HG03457 (cell line): ENCODE measurements at regions not wholly inside any gene's neighbourhood (a gene's known extent, or its start where the extent isn't known, plus 50 kb on each side); places are given as distances from the start of the nearest gene placed in this dataset.
A peak's percentile ranks its signal among the peaks of the same experiment; 100 is the strongest.
"Not testable (repeated sequence)": the region's sequence is repeated elsewhere in the genome, so short reads cannot be mapped to it uniquely, and the experiment has no call there.

Experiments used
- ATAC-seq: cut with Tn5 transposase; IDR thresholded peaks from one replicate; pipeline ENCODE4 v1.9.1; 2021; ENCODE audit warnings: moderate number of reproducible peaks; ENCODE audit not compliant: unreplicated experiment

DNA sequence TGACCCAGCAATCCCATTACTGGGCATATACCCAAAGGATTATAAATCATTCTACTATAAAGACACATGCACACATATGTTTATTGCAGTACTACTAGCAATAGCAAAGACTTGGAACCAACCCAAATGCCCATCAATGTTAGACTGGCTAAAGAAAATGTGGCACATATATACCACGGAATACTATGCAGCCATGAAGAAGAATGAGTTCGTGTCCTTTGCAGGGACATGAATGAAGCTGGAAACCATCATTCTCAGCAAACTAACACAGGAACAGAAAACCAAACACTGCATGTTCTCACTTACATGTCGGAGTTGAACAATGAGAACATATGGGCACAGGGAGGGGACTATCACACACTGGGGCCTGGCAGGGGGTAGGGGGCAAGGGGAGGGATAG, 183.0 kb downstream of the HACE1 start:
- not testable (repeated sequence) for ATAC-seq

DNA sequence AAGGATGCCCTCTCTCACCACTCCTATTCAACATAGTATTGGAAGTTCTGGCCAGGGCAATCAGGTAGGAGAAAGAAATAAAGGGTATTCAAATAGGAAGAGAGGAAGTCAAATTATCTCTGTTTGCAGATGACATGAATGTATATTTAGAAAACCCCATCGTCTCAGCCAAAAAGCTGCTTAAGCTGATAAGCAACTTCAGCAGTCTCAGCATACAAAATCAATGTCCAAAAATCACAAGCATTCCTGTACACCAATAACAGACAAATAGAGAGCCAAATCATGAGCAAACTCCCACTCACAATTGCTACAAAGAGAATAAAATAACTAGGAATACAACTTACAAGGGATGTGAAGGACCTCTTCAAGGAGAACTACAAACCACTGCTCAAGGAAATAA, 184.6 kb downstream of the HACE1 start:
- ATAC-seq: not testable (repeated sequence)

DNA sequence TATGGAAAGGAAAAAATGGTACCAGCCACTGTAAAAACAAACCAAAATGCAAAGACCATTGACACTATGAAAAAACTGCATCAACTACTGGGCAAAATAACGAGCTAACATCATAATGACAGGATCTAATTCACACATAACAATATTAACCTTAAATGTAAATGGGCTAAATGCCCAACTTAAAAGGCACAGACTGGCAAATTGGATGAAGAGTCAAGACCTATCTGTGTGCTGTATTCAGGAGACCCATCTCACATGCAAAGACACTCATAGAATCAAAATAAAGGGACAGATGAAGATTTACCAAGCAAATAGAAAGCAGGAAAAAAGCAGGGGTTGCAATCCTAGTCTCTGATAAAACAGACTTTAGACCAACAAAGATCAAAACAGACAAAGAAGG, 186.6 kb downstream of the HACE1 start:
- ATAC-seq: not testable (repeated sequence)

DNA sequence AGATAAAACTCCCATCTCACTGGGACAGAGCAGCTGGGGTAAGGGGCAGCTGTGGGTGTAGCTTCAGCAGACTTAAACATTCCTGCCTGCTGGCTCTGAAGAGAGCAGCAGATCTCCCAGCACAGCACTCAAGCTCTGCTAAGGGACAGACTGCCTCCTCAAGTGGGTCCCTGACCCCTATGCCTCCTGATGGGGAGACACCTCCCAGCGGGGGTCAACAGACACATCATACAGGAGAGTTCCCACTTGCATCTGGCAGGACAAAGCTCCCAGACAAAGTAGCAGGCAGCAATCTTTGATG, 188.2 kb downstream of the HACE1 start:
- ATAC-seq: not testable (repeated sequence)

DNA sequence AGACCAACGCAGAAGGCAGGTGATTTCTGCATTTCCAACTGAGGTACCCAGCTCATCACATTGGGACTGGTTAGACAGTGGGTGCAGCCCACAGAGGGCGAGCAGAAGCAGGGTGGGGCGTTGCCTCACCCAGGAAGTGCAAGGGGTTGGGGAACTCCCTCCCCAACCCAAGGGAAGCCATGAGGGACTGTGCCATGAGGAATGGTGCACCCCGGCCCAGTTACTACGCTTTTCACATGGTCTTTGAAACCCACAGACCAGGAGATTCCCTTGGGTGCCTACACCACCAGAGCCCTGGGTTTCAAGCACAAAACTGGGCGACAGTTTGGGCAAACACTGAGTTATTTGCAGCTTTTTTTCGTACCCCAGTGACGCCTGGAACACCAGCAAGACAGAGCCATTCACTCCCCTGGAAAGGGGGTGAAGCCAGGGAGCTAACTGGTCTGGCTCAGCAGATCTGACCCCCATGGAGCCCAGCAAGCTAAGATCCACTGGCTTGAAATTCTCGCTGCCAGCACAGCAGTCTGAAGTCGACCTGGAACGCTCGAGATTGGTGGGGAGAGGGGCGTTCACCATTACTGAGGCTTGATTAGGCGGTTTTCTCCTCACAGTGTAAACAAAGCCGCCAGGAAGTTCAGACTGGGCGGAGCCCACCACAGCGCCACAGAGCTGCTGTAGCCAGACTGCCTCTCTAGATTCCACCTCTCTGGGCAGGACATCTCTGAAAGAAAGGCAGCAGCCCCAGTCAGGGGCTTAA, 188.7 kb downstream of the HACE1 start:
- not testable (repeated sequence) for ATAC-seq

DNA sequence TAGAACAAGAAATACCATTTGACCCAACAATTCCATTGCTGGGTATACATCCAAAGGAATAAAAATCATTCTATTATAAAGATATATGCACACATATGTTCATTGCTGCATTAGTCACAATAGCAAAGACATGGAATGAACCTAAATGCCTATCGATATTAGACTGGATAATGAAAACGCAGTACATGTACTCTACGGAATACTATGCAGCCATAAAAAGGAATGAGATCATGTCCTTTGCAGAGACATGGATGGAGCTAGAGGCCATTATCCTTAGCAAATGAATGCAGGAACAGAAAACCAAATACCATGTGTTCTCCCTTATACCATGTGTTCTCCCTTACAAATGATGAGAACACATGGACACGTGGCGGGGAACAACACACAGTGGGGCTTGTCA, 190.2 kb downstream of the HACE1 start:
- no peak for ATAC-seq

DNA sequence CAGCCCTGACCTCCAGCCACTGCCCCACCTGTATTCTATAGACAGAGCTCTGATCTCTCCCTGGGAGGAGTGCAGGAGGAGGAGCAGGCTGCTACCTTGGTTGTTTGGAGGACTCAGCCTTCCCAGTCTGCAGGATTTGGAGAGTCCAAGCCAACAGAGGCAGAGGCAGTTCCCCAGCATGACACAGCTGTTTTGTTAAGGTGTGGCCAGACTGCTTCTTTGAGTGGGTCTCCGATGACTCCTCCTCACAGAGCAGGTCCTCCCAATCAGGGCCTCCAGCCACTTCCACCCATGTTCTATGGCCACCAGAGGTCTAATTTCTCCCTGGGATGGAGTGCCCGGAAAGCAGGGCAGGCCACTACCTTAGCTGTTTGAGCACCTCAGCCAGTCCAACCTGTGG, 203.5 kb downstream of the HACE1 start:
- ATAC-seq: no peak

DNA sequence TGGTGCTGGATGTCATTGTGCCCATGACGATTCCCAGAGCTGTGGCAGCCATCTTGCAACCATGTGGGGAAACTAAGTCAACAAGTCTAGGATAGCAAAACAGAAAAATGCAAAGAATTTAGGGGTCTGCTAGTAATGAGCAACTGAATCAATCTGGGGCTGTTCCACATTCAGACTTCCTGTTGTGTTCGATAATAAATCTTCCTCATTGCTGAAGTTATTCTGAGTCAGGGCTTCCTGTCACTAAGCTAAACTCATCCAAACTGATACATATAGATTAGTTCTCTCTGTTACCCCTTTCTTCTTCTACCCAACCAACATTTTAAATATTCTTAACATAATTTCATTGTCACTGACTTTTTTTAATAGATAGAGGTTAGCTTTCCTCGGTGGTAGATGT, 205.9 kb downstream of the HACE1 start:
- no peak for ATAC-seq

DNA sequence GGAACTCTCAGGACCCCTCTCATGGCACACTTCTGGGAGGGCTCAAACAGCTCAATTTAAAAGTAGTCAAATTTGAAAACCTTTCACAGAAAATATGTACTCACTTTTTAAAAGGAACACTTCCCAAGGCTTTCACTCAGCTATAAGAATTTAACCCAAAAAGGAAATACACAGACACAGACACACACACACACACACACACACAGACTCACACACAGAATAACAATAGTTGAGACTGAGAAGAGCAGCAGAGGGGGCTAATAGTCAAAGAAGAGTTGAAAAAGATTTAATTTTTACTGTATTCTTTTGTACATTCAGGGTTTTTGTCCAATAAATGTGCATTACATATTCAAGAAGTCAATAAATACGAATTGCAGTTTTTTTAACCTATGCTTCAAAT, 211.4 kb downstream of the HACE1 start:
- ATAC-seq: no peak

DNA sequence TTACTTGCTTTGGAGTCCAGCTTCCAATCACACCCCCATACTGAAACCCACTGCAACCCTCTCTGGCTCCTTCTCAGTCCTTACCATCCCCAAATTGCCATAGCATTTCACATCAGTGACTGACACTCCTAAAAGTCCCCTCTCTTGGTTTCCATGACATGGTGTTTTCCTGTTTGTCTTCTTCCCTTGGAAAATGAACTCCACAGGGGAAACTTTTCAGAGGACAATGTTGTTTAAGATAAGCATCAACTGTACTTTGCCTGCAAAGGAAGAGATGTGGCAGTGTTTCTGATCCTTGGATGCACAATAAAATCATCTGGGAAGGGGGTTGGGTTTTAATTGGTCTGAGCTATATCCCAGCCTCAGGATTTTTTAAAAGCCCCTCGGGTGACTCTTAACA, 214.9 kb downstream of the HACE1 start:
- no peak for ATAC-seq

DNA sequence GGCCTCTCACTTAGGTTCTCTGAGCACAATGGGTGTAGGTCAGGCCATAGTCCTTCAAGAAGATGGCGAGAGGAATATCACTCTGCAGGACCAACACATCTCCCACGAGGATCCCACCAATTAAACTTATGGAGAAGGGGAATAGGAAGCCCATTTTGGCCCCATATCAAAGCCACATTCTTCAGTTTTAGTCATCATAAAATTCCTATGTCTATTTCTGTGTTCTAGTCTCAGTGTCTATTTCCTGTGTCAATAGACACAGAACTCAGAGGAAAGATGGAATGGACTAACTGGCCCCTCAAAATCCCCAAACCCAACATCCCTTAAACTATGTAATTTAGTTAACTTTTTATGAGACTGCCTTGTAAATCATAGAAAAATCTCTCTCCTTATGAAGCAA, 216.8 kb downstream of the HACE1 start:
- no peak for ATAC-seq

DNA sequence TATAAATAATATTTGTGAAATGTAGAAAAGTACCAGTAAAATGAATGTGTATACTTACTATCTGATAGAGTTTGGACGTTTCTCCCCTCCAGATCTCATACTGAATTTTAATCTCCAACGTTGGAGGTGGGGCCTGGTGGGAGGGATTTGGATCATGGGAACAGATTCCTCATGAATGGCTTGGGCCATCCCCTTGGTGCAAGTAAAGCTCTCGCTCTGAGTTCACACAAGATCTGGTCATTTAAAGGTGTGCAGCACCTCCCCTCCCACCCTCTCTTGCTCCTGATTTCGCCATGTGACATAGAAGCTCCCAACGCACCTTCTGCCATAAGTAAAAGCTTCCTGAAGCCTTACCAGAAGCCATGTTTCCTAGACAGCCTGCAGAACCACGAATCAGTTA, 219.0 kb downstream of the HACE1 start:
- no peak for ATAC-seq

DNA sequence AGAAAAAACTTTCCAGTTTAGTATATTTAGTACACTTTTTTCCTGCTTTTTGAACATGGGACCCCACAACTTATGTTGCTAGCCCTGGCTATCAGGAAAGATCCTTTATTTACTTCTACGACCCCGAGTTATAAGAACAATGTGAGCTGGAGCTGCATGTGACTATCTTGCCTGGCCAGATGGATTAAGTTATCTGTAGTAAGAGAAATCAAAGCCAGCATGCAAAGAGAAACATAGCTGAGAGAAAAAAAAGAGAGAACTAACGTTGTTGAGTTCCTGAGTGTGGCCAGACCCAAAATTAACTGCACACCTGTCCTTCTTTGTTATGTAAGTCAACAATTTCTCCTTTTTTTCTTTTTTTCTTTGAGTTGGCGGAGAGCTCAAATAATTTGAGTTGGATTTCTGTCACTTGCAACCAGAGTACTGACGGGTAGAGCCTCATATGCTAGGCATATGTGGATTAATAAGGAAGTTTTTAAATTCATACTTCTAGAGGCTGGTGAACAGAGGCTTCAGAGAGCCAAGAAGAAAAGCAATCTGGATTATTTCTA, 219.5 kb downstream of the HACE1 start:
- ATAC-seq: no peak

DNA sequence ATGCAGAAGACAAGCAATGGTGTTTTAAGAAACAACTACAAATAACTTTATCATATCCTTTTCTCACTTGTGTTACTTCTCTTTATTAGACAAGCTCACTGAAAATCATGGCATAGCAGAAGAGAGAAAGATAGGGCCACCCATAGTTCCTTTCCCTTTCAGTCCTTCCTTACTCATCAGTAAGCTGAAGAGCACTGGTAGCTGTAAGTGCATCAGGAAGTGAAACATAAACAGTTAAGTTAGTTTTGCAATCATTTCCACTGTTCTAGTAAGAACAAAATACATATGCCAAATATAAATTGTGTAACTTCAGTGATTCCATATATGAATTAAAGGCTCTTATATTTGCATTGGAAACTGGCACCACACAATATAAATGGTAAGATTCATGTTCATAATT, 220.1 kb downstream of the HACE1 start:
- ATAC-seq: peak; percentile 87

DNA sequence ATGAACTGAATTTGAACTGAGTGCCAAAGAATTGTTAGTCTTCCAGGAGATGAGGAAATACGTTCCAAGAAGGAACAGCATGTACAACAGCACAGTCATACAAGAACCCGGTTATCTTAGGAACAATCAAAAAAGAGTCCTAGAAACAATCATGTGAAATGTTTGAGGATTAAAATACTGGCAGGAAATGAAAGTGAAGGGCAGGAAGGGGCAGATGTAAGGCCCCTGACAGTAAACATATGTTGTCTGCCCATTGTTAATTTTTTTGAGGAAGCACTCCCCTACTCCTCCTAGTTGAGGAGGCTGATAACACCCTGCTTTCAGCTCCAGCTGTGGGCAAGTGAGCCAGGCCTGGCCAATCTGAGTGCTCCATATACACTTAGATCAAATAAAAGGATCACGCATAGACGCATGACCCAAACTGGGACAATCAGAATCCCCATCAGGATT, 220.9 kb downstream of the HACE1 start:
- no peak for ATAC-seq

DNA sequence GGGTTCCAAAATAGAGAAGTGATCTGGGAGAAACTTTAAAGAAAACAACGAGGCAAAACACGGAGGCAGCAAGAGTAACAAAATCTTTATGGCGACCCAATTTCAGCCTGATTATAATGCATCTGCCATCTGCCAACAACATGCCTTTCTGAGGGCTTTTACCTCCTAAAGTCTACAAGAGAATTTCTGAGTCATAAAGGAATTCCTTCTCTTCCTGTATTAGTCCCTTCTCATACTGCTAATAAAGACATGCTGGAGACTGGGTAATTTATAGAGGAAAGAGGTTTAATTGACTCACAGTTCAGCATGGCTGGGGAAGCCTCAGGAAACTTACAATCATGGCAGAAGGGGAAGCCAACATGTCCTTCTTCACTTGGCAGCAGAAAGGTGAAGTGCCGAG, 226.6 kb downstream of the HACE1 start:
- ATAC-seq: no peak

DNA sequence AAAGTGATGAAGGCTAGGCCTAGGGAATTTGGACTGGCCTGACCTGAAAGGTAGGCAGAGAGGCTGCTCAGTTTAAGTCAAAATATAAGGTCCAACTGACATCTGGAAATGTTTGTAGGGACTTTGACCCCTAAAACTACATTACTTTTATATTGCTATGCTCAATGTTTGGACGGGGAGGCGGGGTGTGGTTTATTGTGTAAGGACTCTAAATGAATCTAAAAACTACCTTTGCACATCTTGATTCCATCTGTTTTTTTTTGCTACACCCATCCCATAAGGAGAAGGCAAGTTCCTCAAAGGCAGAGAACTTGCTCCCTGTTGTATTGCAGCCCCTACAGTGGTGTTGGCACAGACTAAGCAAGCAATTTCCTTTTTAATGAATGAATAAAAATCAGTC, 227.1 kb downstream of the HACE1 start:
- no peak for ATAC-seq

DNA sequence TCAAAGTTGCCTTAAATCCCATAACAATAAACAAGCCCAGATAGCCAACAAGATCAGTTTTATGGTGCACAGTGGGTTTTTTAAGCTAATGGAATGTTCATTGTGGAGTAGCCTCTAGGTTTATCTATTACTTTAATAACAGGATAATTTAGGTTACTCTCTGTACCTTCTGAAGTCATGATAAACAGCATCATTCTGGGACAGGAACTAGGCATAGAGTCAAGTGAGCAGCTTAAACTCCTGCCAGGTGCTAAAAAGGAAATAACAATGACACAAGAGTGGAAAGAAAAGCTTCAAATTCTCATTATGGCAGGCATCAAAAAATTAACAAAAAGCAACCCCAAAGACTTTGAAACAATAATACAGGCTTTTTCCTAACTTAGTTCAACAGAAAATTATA, 228.8 kb downstream of the HACE1 start:
- ATAC-seq: no peak

DNA sequence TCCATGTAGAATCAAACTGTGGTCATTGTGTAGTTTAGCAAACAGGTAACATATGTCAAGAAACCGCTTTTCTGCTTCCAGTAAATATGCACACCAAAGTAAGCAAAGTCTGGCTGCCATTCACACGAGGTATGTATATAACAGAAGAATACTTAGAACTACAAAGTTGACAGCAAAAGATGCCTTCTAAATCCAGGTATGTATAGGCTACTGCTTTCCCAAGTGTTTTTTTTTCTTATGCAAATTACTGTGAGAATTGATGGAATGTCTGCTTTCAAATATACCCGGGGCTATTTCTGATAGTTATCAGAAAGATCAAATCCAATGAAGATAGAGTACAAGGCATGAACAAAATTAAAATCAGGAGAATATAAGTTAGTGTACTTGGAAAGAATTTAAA, 229.2 kb downstream of the HACE1 start:
- ATAC-seq: no peak

DNA sequence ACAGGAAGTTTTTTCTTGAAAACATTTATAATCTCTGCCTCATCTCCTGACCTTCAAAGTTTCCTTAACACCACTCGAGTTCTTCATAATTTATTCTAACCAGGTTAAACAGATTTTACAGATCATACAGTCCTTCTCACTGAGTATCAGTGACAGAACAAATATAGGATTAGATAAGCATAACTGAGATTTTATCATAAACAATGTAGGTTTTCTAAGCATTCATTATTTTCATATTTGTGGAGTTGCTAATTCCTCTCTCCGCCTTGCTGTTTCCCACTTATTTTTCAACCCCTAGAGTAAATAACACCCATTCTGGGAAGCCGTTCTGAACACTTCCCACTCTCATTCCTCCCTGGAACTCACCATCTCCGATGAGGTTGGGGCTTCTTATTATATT, 229.9 kb downstream of the HACE1 start:
- ATAC-seq: no peak

DNA sequence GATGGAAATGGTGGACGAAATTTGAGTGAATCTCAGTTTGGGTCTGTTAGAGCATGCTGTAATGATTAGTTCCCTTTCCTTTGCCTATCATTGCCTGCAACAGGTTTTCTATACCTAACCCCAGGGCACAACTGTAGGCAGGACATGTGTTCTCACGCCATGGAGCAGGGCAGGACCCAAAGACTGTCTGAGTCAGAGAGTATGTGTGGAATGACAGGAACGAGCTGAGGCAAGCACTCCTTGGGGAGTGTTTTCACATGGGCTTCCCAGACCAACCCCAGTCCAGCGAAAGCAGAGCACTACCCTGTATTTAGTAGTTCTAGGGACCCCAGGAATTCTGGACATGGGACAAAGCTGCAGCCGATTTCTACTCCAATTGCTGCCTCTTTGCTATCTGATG, 234.2 kb downstream of the HACE1 start:
- no peak for ATAC-seq

DNA sequence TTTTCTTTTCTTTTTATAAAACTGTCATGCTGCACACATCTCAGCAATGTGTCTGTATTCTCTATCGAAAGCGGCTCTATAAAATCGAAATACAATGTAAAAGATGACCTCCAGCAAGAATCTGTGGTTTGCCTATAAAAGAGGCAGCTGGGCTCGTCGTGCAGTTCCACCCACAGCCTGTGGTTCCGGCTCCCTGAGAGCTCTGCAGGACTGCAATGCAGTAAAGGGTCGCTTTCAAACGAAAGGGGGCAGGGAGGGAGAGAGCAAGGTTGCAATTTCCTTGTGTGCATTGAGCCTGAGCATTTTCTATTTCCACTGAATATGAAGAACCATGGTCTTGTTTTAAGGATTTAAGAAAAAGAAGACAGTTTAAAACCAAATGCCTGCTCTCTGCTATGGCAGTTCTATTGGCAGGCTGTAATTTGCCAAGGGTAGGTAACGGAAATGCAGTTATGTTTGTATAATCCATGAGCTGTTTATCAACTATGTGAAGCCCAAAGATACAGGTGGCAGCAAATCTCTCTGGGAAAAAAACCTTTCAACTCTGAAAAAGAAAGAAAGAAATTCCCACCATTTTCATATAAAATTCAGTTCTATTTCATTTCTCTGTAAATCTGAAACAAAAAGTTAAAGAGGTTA, 236.5 kb downstream of the HACE1 start:
- ATAC-seq: no peak

DNA sequence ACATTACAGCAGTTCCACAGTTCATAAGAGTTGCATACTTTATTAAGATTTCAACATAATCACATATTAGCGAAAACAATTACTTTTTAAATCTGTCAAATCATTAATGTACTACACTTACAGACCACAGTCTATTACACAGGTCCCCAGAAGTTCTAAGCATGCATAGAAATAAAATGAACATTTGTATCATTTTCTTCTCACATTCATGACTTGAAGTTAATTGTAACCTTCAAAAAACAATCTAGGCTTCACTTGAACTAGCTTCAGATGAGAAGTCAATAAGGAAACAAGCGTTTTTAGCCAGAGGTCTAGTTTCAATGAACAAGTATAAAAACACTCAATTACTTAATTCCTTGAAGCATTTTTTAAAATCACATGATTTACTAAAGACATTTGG, 238.3 kb downstream of the HACE1 start:
- ATAC-seq: no peak
